HepG2 (cell line): ENCODE measurements at regions not wholly inside any gene's neighbourhood (a gene's known extent, or its start where the extent isn't known, plus 50 kb on each side); places are given as distances from the start of the nearest gene placed in this dataset.

Source experiments
- ATAC-seq: fragments of 200-7000 bp; cut with Tn5 transposase; 3 replicates; pipeline ENCODE4 v1.9.1; 2020; ENCODE audit warnings: mild to moderate bottlenecking, moderate library complexity
- BruUV-seq: library from RNA; stranded (reverse); fragments of 400-500 nt; replicated peaks from 2 replicates; lab custom pipeline; 2021; lab: Mats Ljungman, UMichigan
- CTCF ChIA-PET: fragments of 300-600 bp; formaldehyde crosslinking; extraction: SDS; loops from one replicate; lab custom pipeline; 2021; ENCODE audit warnings: low total read pairs, inconsistent platforms, low intra/inter-chr PET ratio; lab: Yijun Ruan, JAX
- POLR2A ChIA-PET: fragments of 350-600 bp; sonication (Branson Sonifier 250); formaldehyde crosslinking; loops from one replicate; lab custom pipeline; 2020; ENCODE audit warnings: antibody characterized with exemption, inconsistent platforms; lab: Yijun Ruan, JAX
- DNase-seq: peaks from one replicate; pipeline ENCODE4 v3.0.0-alpha.2; 2015; ENCODE audit warnings: low spot score
- FAIRE-seq: peaks from 3 replicates; lab custom pipeline; 2011; peaks lifted over from hg19 to GRCh38; lab: Jason Lieb, UNC
- H2AFZ ChIP-seq: one replicate; pipeline ENCODE4 v1.6.1; 2011; ENCODE audit warnings: low read length, inconsistent platforms
- H3K27ac ChIP-seq: fragments of 300-600 bp; 3 replicates; pipeline ENCODE4 v1.8.0; 2011; ENCODE audit warnings: mixed run types, mild to moderate bottlenecking, mixed read lengths, low read length, inconsistent platforms; ENCODE audit not compliant: insufficient read depth; ENCODE audit errors: extremely low read length
- H3K27me3 ChIP-seq, 2 experiments: fragments of 200-600 bp in 1 of 2; 2 replicates in 1 of 2; 3 replicates in 1 of 2; pipeline versions ENCODE4 v1.6.0 to v1.8.0; 2011; ENCODE audit warnings: low read length in 2 of 2, mild to moderate bottlenecking in 2 of 2, moderate library complexity in 2 of 2, inconsistent platforms in 1 of 2; ENCODE audit not compliant: insufficient read depth in 2 of 2, control insufficient read depth in 1 of 2
- H3K36me3 ChIP-seq, 2 experiments: fragments of 200-600 bp in 1 of 2; replicated peaks in 1 of 2; 2 replicates in 1 of 2; 3 replicates in 1 of 2; pipeline versions ENCODE4 v1.5.1 to v1.8.0; 2011; ENCODE audit warnings: low read length in 2 of 2, inconsistent platforms in 1 of 2; ENCODE audit not compliant: insufficient read depth in 2 of 2, control insufficient read depth in 1 of 2
- H3K4me1 ChIP-seq: 2 replicates; pipeline ENCODE4 v1.5.1; 2012; ENCODE audit warnings: low read length, inconsistent platforms; ENCODE audit not compliant: insufficient read depth
- H3K4me2 ChIP-seq: 2 replicates; pipeline ENCODE4 v1.6.0; 2011; ENCODE audit warnings: low read depth, low read length, inconsistent platforms
- H3K4me3 ChIP-seq, 3 experiments: fragments of 200-600 bp in 1 of 3; sonication (generic), shearing (Covaris generic) in 1 of 3; replicated peaks in 1 of 3; 2 replicates each; pipeline ENCODE4 v1.5.1; 2011 to 2016; ENCODE audit warnings: low read length in 3 of 3, inconsistent platforms in 2 of 3, low read depth in 2 of 3, mild to moderate bottlenecking in 2 of 3, control low read depth in 1 of 3, mixed read lengths in 1 of 3; ENCODE audit not compliant: insufficient read depth in 1 of 3
- H3K79me2 ChIP-seq: one replicate; pipeline ENCODE4 v1.6.1; 2011; ENCODE audit warnings: low read length, inconsistent platforms; ENCODE audit not compliant: insufficient read depth
- H3K9ac ChIP-seq: 2 replicates; pipeline ENCODE4 v1.6.0; 2011; ENCODE audit warnings: mild to moderate bottlenecking, low read depth, low read length, inconsistent platforms; ENCODE audit not compliant: insufficient read depth
- H3K9me3 ChIP-seq: 2 replicates; pipeline ENCODE4 v1.5.1; 2012; ENCODE audit warnings: mild to moderate bottlenecking, low read length
- H4K20me1 ChIP-seq: 2 replicates; pipeline ENCODE4 v1.6.0; 2011; ENCODE audit warnings: inconsistent platforms, mild to moderate bottlenecking, low read length, moderate library complexity; ENCODE audit not compliant: insufficient read depth
- GABPB1 ChIP-seq: IDR thresholded peaks from 2 replicates; pipeline ENCODE4 v1.6.1; 2016; ENCODE audit warnings: mild to moderate bottlenecking, missing genetic modification reagents, moderate library complexity, missing compliant biosample characterization
- KDM4B ChIP-seq: sonication (generic); formaldehyde crosslinking; IDR thresholded peaks from 2 replicates; pipeline ENCODE4 v1.4.0; 2020; ENCODE audit warnings: missing genetic modification reagents
- MEIS1 ChIP-seq: sonication (generic); formaldehyde crosslinking; IDR thresholded peaks from 2 replicates; pipeline ENCODE4 v1.9.0; 2021; ENCODE audit warnings: mild to moderate bottlenecking, missing genetic modification reagents, moderate library complexity, borderline replicate concordance
- MZF1 ChIP-seq: sonication (generic); formaldehyde crosslinking; IDR thresholded peaks from 2 replicates; pipeline ENCODE4 v1.8.1; 2023; ENCODE audit warnings: mild to moderate bottlenecking, missing genetic modification reagents, borderline replicate concordance
- NFE2L1 ChIP-seq: sonication (generic); formaldehyde crosslinking; IDR thresholded peaks from 2 replicates; pipeline ENCODE4 v1.4.0; 2020; ENCODE audit warnings: missing genetic modification reagents, mild to moderate bottlenecking, borderline replicate concordance
- NFRKB ChIP-seq: fragments of 450-650 bp; IDR thresholded peaks from 2 replicates; pipeline ENCODE4 v1.6.1; 2017
- RXRA ChIP-seq: sonication (generic); formaldehyde crosslinking; IDR thresholded peaks from 2 replicates; pipeline ENCODE4 v1.5.1; 2020; ENCODE audit warnings: missing genetic modification reagents
- TBX3 ChIP-seq: fragments of 450-650 bp; IDR thresholded peaks from 2 replicates; pipeline ENCODE4 v1.6.1; 2017; ENCODE audit warnings: antibody characterized with exemption, mild to moderate bottlenecking, inconsistent platforms, borderline replicate concordance
- ZNF235 ChIP-seq: sonication (generic); formaldehyde crosslinking; IDR thresholded peaks from 2 replicates; pipeline ENCODE4 v1.8.1; 2023; ENCODE audit warnings: mild to moderate bottlenecking, missing genetic modification reagents, borderline replicate concordance
- ZNF704 ChIP-seq: sonication (generic); formaldehyde crosslinking; IDR thresholded peaks from 2 replicates; pipeline ENCODE4 v1.8.1; 2023; ENCODE audit warnings: mild to moderate bottlenecking, inconsistent platforms, moderate library complexity, missing genetic modification reagents, borderline replicate concordance
- WGBS: methylation state at CpG from one replicate; pipeline ENCODE4 v1.1.6; 2017; ENCODE audit warnings: low lambda C conversion rate; 5-methylcytosine and 5-hydroxymethylcytosine counted together
- in situ Hi-C: cut with HindIII; loops from 2 replicates; pipeline ENCODE4 v1.10.0; 2017; ENCODE audit warnings: low pct_unique_long_range_greater_than_20kb; ENCODE audit not compliant: extremely low pct_ligation_motif_present
- intact Hi-C: fragments of 100-400 bp; cut with micrococcal nuclease; formaldehyde crosslinking; loops from one replicate; pipeline ENCODE4 v1.10.0; 2022; ENCODE audit not compliant: unreplicated experiment
- TF ChIP-seq, protein P1 (sequence below): sonication (generic); formaldehyde crosslinking; IDR thresholded peaks from 2 replicates; pipeline ENCODE4 v1.9.0; 2021; ENCODE audit warnings: missing genetic modification reagents, mild to moderate bottlenecking, borderline replicate concordance
- TF ChIP-seq, protein P2 (sequence below): IDR thresholded peaks from 2 replicates; pipeline ENCODE4 v1.6.1; 2016; ENCODE audit warnings: missing compliant biosample characterization, missing genetic modification reagents, borderline replicate concordance
- TF ChIP-seq, protein P3 (sequence below): sonication (generic); formaldehyde crosslinking; IDR thresholded peaks from 2 replicates; pipeline ENCODE4 v1.4.0; 2020; ENCODE audit warnings: missing genetic modification reagents
- TF ChIP-seq, protein P4 (sequence below): sonication (generic); formaldehyde crosslinking; IDR thresholded peaks from 2 replicates; pipeline ENCODE4 v1.4.0; 2020; ENCODE audit warnings: missing genetic modification reagents

DNA sequence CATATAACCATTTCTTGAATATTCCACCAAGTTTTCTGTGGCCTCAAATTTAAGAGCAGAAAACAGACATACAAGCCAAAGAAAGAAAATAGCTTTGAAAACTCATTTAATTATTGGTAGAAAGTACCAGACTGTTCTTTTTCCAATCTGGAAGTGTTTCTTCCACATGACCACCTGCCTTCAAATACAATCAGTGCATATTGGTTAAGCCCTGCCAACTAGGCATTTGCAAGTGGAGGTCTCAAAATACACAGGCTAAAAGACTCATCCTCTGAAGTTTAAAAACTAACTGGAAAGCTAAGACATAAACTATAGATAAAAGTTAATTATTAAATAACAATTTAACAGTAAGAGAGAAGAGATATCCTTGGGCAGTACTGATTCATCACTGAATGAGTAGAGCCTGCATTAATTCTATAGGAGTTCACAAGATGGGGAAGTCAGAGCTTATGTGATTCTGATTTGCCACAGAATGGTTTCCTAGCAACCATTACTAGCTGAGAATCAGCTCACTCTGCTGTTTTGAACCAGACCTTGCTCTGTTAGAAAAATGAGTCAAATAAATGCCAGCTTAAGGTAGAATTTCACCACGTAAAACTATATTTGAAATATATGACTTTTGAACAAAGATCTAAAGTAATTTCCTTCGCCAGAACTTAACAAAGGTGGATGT is 433.8 kb downstream of the FUT8 start:
- ATAC-seq, result no peak
- no peaks in the 10 kb centered on the region for H3K79me2 ChIP-seq
- DNase-seq, result no peak
- CTCF ChIA-PET, result no interaction called here
- FAIRE-seq, result no peak
- no peaks in the 10 kb centered on the region for H4K20me1 ChIP-seq
- BruUV-seq, result no TSS peak
- TF ChIP-seq, protein P1, sequence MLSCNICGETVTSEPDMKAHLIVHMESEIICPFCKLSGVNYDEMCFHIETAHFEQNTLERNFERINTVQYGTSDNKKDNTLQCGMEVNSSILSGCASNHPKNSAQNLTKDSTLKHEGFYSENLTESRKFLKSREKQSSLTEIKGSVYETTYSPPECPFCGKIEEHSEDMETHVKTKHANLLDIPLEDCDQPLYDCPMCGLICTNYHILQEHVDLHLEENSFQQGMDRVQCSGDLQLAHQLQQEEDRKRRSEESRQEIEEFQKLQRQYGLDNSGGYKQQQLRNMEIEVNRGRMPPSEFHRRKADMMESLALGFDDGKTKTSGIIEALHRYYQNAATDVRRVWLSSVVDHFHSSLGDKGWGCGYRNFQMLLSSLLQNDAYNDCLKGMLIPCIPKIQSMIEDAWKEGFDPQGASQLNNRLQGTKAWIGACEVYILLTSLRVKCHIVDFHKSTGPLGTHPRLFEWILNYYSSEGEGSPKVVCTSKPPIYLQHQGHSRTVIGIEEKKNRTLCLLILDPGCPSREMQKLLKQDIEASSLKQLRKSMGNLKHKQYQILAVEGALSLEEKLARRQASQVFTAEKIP, result no peak
- TF ChIP-seq NFRKB, result no peak
- TF ChIP-seq, protein P2, sequence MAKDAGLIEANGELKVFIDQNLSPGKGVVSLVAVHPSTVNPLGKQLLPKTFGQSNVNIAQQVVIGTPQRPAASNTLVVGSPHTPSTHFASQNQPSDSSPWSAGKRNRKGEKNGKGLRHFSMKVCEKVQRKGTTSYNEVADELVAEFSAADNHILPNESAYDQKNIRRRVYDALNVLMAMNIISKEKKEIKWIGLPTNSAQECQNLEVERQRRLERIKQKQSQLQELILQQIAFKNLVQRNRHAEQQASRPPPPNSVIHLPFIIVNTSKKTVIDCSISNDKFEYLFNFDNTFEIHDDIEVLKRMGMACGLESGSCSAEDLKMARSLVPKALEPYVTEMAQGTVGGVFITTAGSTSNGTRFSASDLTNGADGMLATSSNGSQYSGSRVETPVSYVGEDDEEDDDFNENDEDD (CRISPR knock-in tag), result no peak
- no peak for TF ChIP-seq MEIS1 (CRISPR knock-in tag)
- TF ChIP-seq KDM4B, result no peak
- TF ChIP-seq TBX3, result no peak
- no peak for TF ChIP-seq GABPB1 (CRISPR knock-in tag)
- TF ChIP-seq NFE2L1, result no peak
- no peak for TF ChIP-seq RXRA (CRISPR knock-in tag)
- TF ChIP-seq, protein P3, sequence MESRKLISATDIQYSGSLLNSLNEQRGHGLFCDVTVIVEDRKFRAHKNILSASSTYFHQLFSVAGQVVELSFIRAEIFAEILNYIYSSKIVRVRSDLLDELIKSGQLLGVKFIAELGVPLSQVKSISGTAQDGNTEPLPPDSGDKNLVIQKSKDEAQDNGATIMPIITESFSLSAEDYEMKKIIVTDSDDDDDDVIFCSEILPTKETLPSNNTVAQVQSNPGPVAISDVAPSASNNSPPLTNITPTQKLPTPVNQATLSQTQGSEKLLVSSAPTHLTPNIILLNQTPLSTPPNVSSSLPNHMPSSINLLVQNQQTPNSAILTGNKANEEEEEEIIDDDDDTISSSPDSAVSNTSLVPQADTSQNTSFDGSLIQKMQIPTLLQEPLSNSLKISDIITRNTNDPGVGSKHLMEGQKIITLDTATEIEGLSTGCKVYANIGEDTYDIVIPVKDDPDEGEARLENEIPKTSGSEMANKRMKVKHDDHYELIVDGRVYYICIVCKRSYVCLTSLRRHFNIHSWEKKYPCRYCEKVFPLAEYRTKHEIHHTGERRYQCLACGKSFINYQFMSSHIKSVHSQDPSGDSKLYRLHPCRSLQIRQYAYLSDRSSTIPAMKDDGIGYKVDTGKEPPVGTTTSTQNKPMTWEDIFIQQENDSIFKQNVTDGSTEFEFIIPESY (CRISPR knock-in tag), result no peak
- TF ChIP-seq ZNF704, result no peak
- TF ChIP-seq ZNF235 (CRISPR knock-in tag), result no peak
- no peak for TF ChIP-seq MZF1 (CRISPR knock-in tag)
- TF ChIP-seq, protein P4, sequence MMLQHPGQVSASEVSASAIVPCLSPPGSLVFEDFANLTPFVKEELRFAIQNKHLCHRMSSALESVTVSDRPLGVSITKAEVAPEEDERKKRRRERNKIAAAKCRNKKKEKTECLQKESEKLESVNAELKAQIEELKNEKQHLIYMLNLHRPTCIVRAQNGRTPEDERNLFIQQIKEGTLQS (CRISPR knock-in tag), result no peak
- TF ChIP-seq, all 625 proteins: peak for 0
- POLR2A ChIA-PET, result no interaction called here
- no peaks in the 10 kb centered on the region for H3K9me3 ChIP-seq
- 0% methylated on average over 2 of the region's 2 CpGs for whole genome bisulfite sequencing
- no peak overlapping the region for H2AFZ ChIP-seq
- in situ Hi-C loops, result no loop called here
- no peak overlapping the region for H3K27ac ChIP-seq
- intact Hi-C loops, result no loop called here
- H3K9ac ChIP-seq, result no peak overlapping the region
- no peaks in the 10 kb centered on the region for H3K36me3 ChIP-seq
- H3K4me1 ChIP-seq, result no peaks in the 10 kb centered on the region
- no peak overlapping the region for H3K4me3 ChIP-seq
- peaks cover 0 to 16% of the 10 kb centered on the region in 2 experiments; a peak in 3 of 5 replicates for H3K27me3 ChIP-seq
- H3K4me2 ChIP-seq, result no peak overlapping the region
